Midbrain (tissue), 1 donor: ENCODE measurements at regions not wholly inside any gene's neighbourhood (a gene's known extent, or its start where the extent isn't known, plus 50 kb on each side); places are given as distances from the start of the nearest gene placed in this dataset.

ENCODE experiments used
- DNase-seq: peaks from one replicate; lab custom pipeline; 2025; lab: John Stamatoyannopoulos, UW

DNA sequence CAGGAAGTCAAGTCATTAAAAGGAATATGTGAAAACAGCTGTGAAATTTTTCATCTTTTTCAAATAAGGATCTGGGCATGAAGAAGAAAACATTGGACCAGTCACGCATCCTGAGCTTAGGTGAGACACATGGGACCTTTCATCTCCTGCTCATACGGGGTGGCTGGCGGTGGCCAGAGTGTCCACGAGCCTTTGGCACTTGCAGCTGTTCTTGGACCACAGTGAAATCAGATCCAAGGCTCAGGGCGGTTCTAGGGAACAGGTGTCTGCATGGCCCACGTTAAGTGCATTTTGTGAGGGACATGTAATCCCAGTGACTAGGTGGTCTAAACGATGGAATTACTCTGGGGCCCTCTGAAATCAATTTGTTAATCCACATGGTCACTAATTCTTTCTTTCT is 212.7 kb upstream of the COPS8 start:
- no peak for DNase-seq

GRCh38 chr2:236873636-236874035 is 212.1 kb upstream of the COPS8 start:
- DNase-seq: no peak

DNA sequence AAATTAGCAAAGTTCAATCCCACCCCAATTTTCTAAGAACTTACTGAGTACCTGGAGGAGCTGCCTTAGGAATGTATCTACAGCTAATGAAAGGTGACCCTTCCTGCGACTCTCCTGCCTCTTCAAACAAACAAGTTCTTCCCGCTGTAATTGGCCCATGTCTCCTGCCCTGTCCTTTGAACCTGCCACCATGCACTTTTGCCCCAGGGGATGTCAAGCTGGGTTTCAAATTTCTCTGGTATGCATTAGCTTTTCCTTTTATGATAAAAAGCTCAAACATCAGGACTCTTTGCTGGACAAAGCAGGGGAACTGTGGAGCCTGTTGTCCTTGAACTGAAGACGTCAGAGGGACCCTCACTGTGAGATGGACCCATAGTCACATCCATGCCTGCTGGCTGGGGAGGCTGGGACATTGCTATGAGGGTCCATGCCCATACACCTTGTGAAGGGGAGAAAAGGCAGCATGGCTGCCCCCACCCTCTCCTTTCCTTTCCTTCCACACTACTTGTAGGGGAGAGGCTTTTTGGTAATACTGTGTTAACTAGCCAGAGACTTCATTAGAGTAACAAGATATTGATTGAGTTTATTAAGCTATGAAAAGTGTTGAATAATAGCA is 210.7 kb upstream of the COPS8 start:
- no peak for DNase-seq

DNA sequence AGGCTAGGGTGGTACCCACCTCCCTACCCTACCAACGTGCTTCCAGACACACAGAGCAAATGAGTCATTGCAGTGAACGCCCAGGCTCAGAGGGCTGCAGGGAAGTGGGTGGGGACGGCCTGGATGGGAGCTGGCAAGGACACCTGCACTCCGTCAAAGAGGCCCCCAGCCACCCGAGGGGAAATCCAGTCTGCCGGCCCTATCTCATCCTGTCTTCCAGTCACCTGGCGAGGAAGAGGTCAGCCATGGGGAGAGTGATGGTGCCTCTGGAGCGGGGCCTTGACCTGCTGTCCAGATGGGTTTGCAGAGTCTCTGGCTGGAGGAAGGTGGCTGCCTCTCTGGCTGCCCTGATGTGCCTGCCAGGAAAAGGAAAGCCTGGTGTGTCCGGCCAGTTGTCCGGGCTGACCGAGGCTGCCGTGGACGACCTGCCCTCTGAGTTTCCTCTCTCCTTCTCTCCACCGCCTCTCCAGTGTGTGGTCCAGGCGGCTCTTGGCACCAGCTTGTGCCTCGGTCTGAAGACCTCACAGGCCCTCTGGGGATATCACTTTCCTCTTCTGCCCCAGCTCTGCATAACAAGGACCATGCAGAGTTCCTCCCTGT is 209.7 kb upstream of the COPS8 start:
- DNase-seq: no peak

DNA sequence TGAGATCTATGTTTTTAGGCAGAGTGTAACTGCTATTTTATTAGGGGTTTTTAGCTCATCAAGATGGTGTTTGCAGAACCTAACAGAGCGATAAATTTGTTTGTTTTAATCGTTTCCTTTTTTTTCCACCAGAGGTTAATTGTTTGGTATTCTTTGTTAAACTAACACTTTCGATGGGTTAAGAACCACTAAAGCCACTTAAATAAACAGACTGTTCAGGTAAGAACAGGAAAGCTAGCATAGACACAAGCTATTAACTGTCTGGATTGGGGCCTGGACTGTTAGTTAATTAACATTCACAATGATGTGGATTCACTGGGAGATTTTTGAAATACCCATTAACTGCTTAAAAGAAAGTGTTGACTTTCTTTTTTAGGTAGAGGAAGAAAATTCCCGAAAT is 209.0 kb upstream of the COPS8 start:
- DNase-seq: no peak

- no peak for DNase-seq
These were observed 207.7 kb upstream of the COPS8 start for GRCh38 chr2:236877972-236878371.

DNA sequence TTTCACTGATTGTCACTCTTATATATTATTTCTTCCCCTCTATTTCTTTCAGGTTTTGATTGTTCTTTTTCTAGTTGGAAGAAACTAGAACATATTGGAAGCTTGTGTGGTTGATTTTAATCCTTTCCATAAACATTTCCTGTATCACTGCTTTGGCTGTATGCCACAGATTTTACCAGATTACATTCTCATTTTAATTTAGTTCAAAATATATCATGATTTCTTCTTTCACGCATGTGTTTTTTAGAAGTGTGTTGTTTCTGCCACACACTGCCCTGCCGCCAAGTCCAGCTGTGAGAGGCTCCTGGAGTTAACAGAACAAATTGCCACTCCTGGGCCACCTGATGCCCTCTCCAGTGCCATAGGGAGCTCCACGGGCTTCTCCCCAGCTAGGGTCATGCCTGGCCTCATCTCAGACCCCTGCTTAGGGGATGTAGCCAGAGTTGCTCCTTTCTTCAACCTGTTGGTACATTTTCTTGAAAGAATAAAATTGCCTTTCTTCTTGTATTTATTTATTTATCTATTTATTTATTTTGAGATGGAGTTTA is 206.2 kb upstream of the COPS8 start:
- no peak for DNase-seq

DNA sequence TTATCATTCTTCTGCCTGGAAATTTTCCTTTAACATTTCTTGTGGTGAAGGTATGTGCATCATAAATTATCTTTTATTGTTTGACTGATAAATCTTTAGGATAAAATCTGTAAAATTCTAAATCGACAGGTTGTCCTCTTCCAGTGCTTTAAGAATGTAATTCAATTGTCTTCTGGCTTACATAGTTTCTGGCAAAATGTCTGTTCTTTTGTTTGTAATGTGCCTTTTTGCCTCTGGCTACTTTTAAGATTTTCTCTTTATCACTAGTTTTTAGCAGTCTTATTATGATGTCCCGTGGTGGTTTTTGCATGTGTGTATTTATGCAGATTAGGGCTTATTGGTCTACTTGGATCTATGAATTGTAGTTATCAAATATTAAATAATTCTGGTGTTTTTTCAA is 203.6 kb upstream of the COPS8 start:
- DNase-seq: no peak

DNA sequence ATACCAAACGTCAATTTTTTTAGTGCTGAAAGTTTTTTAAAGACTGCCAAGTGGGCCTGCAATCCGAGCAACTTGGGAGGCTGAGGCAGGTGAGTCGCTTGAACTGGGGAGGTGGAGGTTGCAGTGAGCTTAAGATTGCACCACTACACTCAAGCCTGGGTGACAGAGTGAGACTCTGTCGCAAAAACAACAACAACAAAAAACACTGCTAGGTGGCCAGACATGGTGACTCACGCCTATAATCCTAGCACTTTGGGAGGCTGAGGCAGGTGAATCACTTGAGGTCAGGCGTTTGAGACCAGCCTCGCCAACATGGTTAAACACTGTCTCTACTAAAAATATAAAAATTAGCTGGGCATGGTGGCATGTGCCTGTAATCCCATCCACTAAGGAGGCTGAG is 202.8 kb upstream of the COPS8 start:
- no peak for DNase-seq

- DNase-seq: no peak
These were observed 201.9 kb upstream of the COPS8 start for GRCh38 chr2:236883819-236884218.

DNA sequence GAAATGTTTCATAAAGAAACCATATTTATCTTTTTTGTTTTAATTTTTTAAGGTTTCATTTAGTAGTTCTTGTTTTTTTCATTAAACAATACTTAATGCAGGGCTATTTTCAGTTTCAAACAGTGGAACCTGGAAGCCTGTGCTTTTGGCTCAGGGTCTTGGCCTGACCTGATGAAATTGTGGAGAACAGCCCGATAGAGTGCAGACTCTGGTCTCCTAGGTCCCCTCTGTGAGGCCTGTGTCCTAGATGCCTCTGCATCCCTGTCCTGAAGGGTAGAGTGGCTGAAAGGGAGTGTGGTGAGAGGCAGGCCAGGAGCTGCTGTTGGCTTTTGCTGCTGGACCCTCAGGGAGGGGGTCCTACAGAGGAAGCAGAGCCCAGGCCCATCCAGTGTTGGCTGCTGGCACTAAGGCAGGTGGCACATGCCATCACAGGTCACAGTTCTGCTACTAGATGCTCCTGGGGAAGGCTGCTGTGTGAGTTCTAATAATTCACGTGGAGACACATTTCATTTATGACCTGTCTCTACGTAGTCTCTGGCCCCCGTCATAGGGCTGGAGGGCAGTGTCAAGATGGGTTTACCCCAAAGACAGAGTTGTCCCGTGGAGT is 201.0 kb upstream of the COPS8 start:
- no peak for DNase-seq

DNA sequence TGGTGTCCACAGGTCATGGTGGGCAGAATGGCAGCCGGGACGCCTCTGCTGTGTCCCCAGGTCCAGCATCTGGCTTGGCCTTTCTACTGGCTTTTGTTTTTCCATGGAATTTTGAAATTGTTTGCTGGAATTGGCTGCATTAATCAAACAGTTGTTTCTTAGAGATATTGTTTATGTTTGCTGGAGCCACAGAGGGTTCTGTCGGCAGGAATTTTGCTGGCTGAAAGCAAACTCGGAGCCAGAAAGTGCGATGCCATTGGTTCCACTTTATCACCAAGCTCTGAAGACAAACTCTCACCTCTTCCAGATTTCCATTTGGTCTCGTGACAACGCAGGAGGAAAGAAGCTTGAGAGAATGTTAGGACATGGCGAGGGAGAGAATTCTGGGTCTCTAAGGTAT is 199.2 kb upstream of the COPS8 start:
- no peak for DNase-seq

DNA sequence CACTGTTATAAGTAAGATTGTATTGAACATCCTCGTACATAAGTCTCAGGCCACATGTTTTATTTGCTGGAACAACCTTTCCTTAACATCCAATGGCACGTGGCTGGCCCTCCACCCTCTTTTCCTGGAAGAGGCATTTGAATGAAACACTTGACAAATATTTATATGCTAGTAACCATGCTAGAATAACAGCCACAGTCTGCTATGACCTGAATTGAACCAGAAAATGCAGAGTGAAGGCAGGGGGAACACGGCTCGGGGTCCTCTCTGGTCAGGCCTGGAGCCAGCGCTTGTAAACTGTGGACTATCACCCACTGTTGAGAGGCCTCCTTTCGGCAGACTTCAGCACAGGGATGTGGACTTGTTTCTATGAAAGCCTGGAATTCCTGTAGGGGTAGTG is 198.2 kb upstream of the COPS8 start:
- no peak for DNase-seq

DNA sequence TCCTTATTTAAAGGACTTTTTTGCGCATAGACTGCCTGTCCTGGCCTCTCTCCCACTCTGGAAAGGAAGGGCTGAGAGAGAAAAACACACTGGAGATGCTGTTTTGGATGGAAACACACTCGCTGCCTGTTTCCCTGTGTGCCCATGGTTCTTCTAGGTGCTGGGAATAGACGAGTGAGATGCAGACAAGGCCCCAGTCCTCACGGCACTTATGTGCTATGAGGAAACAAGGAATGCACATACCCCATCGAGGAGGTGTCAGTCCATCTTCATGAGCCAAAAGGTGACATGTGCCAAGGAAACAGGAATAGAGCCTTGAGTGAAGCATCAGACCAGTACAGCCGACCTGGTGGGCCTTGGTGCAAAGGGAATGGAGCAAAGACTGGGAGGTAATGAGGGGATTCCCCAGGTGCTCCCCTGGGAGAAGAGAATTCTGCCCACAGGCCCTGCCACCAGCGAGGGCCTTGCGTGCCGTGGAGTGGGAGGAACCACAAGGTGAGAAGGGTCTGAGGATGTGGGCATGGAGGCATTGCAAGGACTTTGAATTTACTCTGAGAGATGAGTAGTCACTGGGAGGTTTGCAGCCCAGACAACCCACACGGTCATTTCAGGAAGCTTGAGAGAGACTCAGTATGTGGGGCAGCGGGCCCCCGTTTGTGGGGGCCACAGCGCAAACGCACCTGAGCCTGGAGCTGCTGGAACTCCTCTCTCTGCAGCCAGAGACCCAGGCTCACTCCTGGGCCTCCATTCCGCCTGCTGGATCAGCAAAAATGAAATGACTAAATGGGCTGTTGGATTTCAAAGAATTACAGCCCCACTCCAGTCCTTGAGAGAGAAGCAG is 197.5 kb upstream of the COPS8 start:
- no peak for DNase-seq

- DNase-seq: no peak
These were observed 196.6 kb upstream of the COPS8 start for GRCh38 chr2:236888794-236889780.

- DNase-seq: no peak
These were observed 195.6 kb upstream of the COPS8 start for GRCh38 chr2:236889791-236890704.

DNA sequence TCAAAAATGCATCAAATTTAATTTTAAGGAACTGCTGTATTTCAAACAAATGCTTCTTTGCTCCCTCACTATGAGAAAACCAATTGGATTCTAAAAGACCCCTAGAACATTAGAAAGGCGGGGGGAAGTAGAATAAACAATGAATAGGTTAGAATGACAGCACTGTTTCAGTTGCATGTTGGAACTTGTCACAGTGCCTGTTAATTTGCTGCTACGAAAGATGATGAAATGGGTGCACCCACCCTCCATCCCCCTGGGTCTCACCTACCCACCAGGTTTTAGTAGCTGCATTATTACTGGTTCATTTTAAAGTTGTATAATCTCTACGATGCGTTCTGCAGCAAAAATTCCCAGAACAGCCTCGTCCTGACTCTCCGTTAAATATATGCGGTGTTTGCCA is 193.0 kb upstream of the COPS8 start:
- no peak for DNase-seq

GRCh38 chr2:236894791-236895190 is 190.9 kb upstream of the COPS8 start:
- no peak for DNase-seq

DNA sequence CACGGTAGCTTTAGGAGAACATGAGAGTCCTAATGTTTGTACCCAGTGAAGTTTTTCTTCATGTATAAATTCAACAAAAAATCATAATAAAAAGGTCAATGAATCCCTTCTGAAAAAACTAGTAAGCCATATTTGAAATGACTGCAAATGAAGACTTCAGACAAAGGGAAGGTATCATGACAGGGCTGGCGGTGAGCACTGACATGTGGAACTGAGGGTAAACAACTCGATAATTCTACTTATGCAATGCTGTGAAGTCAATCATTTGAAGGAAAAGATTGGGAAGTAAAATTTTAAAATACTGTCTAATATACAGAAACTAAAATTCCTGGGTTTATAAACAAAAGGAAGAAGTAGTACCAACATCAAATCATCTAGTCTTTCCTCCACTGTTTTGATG is 190.2 kb upstream of the COPS8 start:
- DNase-seq: no peak

DNA sequence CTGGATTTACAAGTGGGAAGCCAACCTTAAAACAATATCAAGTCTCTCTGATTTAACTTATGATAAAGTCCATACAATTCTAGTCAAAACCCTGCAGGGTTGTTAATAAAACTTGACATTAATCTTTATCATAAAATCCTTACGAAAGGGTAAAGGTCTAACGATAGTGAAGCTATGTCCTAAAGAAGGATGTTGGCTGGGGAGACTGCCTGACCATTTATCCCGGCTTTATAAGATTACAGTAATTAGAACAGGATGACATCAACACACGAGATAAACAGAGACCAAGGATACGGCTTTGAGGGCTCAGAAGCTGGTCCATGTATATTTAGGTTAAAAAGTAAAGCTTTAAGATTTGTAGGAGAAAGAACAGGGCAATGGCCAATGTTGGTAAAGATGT is 189.0 kb upstream of the COPS8 start:
- no peak for DNase-seq
